SJCRH30 (cell line): ENCODE measurements at regions not wholly inside any gene's neighbourhood (a gene's known extent, or its start where the extent isn't known, plus 50 kb on each side); places are given as distances from the start of the nearest gene placed in this dataset.

Experiments
- DNase-seq, 2 experiments: peaks; one replicate each; pipeline ENCODE4 v3.0.0-alpha.2; 2015 to 2020
- H3K27ac ChIP-seq: fragments of 250-450 bp; sonication (Bioruptor Pico); 2 replicates; pipeline ENCODE4 v1.5.1; 2020; ENCODE audit warnings: mild to moderate bottlenecking, moderate library complexity
- H3K27me3 ChIP-seq: fragments of 250-450 bp; sonication (Bioruptor Pico); 2 replicates; pipeline ENCODE4 v1.5.1; 2020; ENCODE audit warnings: mild to moderate bottlenecking, moderate library complexity
- H3K36me3 ChIP-seq: fragments of 250-450 bp; sonication (Bioruptor Pico); 2 replicates; pipeline ENCODE4 v1.5.1; 2020; ENCODE audit warnings: mild to moderate bottlenecking, moderate library complexity
- H3K4me1 ChIP-seq: fragments of 250-450 bp; sonication (Bioruptor Pico); 2 replicates; pipeline ENCODE4 v1.5.1; 2020; ENCODE audit warnings: mild to moderate bottlenecking, moderate library complexity
- H3K4me3 ChIP-seq: fragments of 250-450 bp; sonication (Bioruptor Pico); 2 replicates; pipeline ENCODE4 v1.5.1; 2020; ENCODE audit warnings: mild to moderate bottlenecking, moderate library complexity
- H3K9me3 ChIP-seq: fragments of 250-450 bp; sonication (Bioruptor Pico); replicated peaks from 2 replicates; pipeline ENCODE4 v1.5.1; 2020; ENCODE audit warnings: mild to moderate bottlenecking, moderate library complexity

- no peak for DNase-seq
- H3K27ac ChIP-seq: no peak overlapping the region
- H3K9me3 ChIP-seq: no peaks in the 10 kb centered on the region
- H3K36me3 ChIP-seq: no peaks in the 10 kb centered on the region
- H3K27me3 ChIP-seq: no peaks in the 10 kb centered on the region
- H3K4me1 ChIP-seq: no peaks in the 10 kb centered on the region
- no peak overlapping the region for H3K4me3 ChIP-seq
Observed at GRCh38 chr16:5622234-5622884, 524.8 kb upstream of the EEF2KMT start.

DNA sequence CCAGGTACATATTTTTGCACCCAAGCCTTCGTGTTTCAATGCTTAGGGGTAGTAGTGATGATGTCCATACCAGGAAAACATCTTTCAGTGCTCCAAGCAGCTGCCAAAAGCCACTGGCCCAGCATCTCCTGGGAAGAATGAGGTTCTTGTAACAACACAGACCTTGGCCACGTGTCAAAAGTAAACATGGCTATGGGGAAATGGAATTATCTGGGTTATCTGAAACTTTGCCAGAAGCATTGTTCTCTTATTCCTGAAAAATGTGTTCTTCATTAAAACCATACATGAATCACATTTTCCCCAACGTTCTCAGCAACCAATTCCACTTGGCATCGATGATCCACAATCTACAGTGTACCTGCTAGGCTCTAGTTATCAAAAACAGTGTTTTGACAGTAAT lies 524.2 kb upstream of the EEF2KMT start:
- DNase-seq: no peak
- Histone ChIP-seq H3K27me3 (no peaks in the 10 kb centered on the region), H3K4me1 (no peaks in the 10 kb centered on the region), H3K9me3 (no peaks in the 10 kb centered on the region), H3K36me3 (no peaks in the 10 kb centered on the region), H3K4me3 (no peak overlapping the region), H3K27ac (no peak overlapping the region)

GRCh38 chr16:5619304-5619703 lies 521.7 kb upstream of the EEF2KMT start:
- no peak overlapping the region for H3K4me3 ChIP-seq
- H3K27ac ChIP-seq: no peak overlapping the region
- no peak for DNase-seq
- H3K36me3 ChIP-seq: no peaks in the 10 kb centered on the region
- peaks cover 4% of the 10 kb centered on the region; the same call in 1 of the 2 replicates for H3K27me3 ChIP-seq
- H3K4me1 ChIP-seq: no peaks in the 10 kb centered on the region
- H3K9me3 ChIP-seq: no peaks in the 10 kb centered on the region

DNA sequence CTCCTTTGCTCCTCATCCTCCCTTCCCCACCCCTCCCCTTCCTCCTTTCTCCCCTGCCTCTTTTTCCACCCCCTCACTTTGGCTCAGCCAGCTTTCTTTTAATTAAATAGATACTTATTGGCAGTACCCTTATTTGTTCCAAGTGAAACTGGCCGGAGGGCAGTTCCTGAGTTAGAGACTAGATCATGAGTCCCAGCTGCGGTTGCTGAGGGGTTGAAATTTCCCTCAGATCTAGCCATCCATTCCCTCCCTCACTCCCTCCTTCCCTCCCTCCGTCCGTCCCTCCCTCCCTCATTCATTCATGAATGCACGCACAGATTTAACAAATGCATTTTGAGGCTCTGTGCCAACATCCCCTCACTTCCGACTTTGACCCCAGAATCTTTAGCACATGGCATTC lies 519.2 kb upstream of the EEF2KMT start:
- H3K36me3 ChIP-seq: no peaks in the 10 kb centered on the region
- H3K4me3 ChIP-seq: no peak overlapping the region
- peaks cover 4% of the 10 kb centered on the region; the same call in 1 of the 2 replicates for H3K27me3 ChIP-seq
- DNase-seq: no peak
- no peaks in the 10 kb centered on the region for H3K9me3 ChIP-seq
- no peak overlapping the region for H3K27ac ChIP-seq
- H3K4me1 ChIP-seq: no peaks in the 10 kb centered on the region

- no peak overlapping the region for H3K27ac ChIP-seq
- H3K4me1 ChIP-seq: no peaks in the 10 kb centered on the region
- no peaks in the 10 kb centered on the region for H3K9me3 ChIP-seq
Observed at GRCh38 chr16:5615868-5616642, 518.5 kb upstream of the EEF2KMT start.

DNA sequence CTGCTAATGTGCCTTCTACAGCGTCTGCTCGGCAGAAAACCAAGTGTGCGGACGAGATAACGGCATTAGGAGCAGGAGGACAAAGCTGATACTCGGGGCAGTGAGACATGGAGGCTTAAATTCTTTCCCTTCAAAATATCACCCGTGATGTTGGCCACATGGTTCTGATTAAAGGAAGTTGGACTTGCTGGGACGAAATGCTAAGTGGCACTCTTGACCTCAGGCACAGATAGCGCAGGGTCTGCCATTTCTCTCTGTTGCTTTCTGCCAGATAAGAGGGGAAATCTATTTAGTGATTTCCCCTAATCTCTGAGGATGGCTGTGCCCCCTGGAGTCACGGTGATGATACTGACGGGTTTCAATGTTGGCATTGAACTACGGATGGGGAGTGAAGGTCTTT lies 509.6 kb upstream of the EEF2KMT start:
- Histone ChIP-seq H3K27me3 (no peaks in the 10 kb centered on the region), H3K9me3 (no peaks in the 10 kb centered on the region), H3K36me3 (no peaks in the 10 kb centered on the region), H3K4me3 (no peak overlapping the region), H3K4me1 (no peaks in the 10 kb centered on the region), H3K27ac (no peak overlapping the region)
- DNase-seq: no peak

More at GRCh38 chr16:5615868-5616642, 518.5 kb upstream of the EEF2KMT start:
- Histone ChIP-seq H3K4me3 (no peak overlapping the region), H3K36me3 (no peaks in the 10 kb centered on the region), H3K27me3 (peaks cover 4% of the 10 kb centered on the region; the same call in 1 of the 2 replicates)
- DNase-seq: peak; percentile 42 to 67

- DNase-seq: no peak
- Histone ChIP-seq H3K36me3 (no peaks in the 10 kb centered on the region), H3K27ac (no peak overlapping the region), H3K4me3 (no peak overlapping the region), H3K4me1 (no peaks in the 10 kb centered on the region), H3K27me3 (no peaks in the 10 kb centered on the region), H3K9me3 (no peaks in the 10 kb centered on the region)
Observed at GRCh38 chr16:5605404-5605803, 507.8 kb upstream of the EEF2KMT start.

DNA sequence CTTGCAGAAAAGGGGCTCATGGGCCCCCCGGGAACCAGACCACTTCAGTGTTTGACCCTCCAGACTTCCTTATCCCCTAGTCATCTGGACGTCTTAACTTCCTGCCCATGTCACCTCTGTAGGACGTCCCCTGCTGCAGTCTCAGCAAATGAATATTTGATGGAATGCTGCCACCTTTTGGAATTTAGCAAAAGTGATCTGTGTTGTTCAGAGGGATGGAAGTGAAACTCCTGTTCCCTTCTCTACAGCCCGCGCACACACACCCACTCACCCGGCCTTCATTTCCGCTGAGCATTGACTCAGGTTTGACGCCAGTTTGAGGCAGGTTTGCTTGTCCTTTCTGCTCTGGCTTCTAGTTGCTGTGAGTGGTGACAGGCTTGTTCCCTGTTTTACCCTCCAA lies 507.2 kb upstream of the EEF2KMT start:
- Histone ChIP-seq H3K27ac (no peak overlapping the region), H3K4me1 (no peaks in the 10 kb centered on the region), H3K36me3 (no peaks in the 10 kb centered on the region), H3K9me3 (no peaks in the 10 kb centered on the region), H3K4me3 (no peak overlapping the region), H3K27me3 (no peaks in the 10 kb centered on the region)
- DNase-seq: peak in 1 of 2 experiments; percentile 26

GRCh38 chr16:5603836-5604235 lies 506.2 kb upstream of the EEF2KMT start:
- H3K4me3 ChIP-seq: no peak overlapping the region
- H3K27me3 ChIP-seq: no peaks in the 10 kb centered on the region
- H3K4me1 ChIP-seq: no peaks in the 10 kb centered on the region
- H3K36me3 ChIP-seq: no peaks in the 10 kb centered on the region
- no peak for DNase-seq
- H3K27ac ChIP-seq: no peak overlapping the region
- no peaks in the 10 kb centered on the region for H3K9me3 ChIP-seq

GRCh38 chr16:5601957-5602356 lies 504.4 kb upstream of the EEF2KMT start:
- no peaks in the 10 kb centered on the region for H3K4me1 ChIP-seq
- no peaks in the 10 kb centered on the region for H3K9me3 ChIP-seq
- no peak overlapping the region for H3K27ac ChIP-seq

DNA sequence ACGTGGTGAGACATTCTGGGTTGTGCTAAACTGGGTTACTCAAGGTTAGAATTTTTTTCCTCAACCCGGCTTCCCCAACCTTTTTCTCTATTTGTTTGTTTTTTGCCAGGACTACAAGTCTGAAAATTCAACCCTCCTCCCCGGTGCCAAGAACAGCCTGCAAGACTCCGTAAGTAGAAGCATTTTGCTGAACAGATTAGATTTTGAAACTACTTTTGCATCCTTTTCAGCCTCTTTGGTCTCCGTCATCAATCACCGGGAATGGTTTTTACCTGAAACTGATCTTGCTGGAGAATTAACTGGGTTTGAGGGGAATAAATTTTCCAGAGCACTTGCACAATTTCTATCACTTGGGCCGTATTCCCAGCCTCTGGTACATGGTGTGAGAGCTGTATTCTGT lies 501.2 kb upstream of the EEF2KMT start:
- Histone ChIP-seq H3K4me3 (no peak overlapping the region), H3K27ac (no peak overlapping the region), H3K9me3 (no peaks in the 10 kb centered on the region), H3K4me1 (no peaks in the 10 kb centered on the region), H3K36me3 (no peaks in the 10 kb centered on the region), H3K27me3 (no peaks in the 10 kb centered on the region)
- no peak for DNase-seq

More at GRCh38 chr16:5601957-5602356, 504.4 kb upstream of the EEF2KMT start:
- DNase-seq: no peak
- Histone ChIP-seq H3K27me3 (no peaks in the 10 kb centered on the region), H3K4me3 (no peak overlapping the region), H3K36me3 (no peaks in the 10 kb centered on the region)

GRCh38 chr16:5595849-5596248 lies 498.3 kb upstream of the EEF2KMT start:
- DNase-seq: no peak
- H3K36me3 ChIP-seq: no peaks in the 10 kb centered on the region
- H3K4me3 ChIP-seq: no peak overlapping the region
- no peaks in the 10 kb centered on the region for H3K27me3 ChIP-seq
- H3K27ac ChIP-seq: no peak overlapping the region
- no peaks in the 10 kb centered on the region for H3K4me1 ChIP-seq
- H3K9me3 ChIP-seq: no peaks in the 10 kb centered on the region

DNA sequence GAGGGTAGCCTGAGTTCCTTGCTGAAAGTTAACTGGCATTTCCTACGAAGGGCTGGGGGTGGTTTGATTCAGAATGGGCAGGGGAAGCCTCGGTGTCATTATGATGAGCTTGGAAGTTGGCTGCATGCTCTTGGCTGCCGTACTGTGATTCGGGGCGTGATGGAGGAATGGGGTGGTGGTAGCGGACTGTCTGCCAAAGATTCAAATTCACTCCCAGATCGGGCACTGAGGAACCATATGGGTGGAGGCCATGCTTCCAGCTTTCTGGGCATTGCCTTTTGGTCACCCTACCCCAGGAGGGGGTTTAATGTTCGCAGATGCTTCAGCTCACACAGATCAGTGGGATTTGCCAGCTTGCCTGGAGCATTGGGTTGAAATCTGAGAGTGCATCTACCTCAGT lies 492.8 kb upstream of the EEF2KMT start:
- Histone ChIP-seq H3K36me3 (no peaks in the 10 kb centered on the region), H3K27ac (no peak overlapping the region), H3K4me3 (no peak overlapping the region)

DNA sequence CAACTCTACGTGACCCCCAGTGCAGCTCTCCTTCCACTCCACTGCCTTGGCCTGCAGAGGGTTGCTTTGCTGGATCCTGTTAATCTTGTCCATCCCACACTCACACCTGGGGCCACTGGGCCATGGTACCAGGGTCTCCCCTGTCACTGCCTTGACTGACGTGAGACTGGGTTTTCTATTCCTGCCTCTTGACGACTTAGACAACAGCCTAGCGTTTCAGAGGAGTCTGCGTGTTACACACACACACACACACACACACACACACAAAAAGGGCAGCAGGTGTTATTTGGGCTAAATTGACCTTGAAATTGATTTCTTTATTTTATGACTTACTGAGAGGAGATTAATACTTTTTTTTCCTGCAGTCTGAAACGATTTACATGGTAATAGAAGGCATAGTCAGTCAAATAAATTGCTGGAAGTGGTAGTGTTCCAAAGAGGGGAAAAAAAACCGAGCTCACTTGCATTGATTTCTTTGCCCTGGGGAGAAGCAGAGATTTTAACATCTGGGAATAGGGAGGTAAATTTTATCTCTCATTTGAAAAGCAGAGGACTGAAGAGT lies 492.3 kb upstream of the EEF2KMT start:
- H3K36me3 ChIP-seq: no peaks in the 10 kb centered on the region

More for the DNA sequence above, 492.8 kb upstream of the EEF2KMT start:
- DNase-seq: no peak
- Histone ChIP-seq H3K9me3 (no peaks in the 10 kb centered on the region), H3K4me1 (no peaks in the 10 kb centered on the region), H3K27me3 (no peaks in the 10 kb centered on the region)

GRCh38 chr16:5584109-5584508 lies 486.5 kb upstream of the EEF2KMT start:
- no peaks in the 10 kb centered on the region for H3K36me3 ChIP-seq
- no peaks in the 10 kb centered on the region for H3K4me1 ChIP-seq

More for the DNA sequence above, 492.3 kb upstream of the EEF2KMT start:
- no peak overlapping the region for H3K27ac ChIP-seq
- H3K9me3 ChIP-seq: no peaks in the 10 kb centered on the region
- no peaks in the 10 kb centered on the region for H3K27me3 ChIP-seq
- H3K4me3 ChIP-seq: no peak overlapping the region
- DNase-seq: no peak
- H3K4me1 ChIP-seq: no peaks in the 10 kb centered on the region

More at GRCh38 chr16:5584109-5584508, 486.5 kb upstream of the EEF2KMT start:
- H3K27me3 ChIP-seq: no peaks in the 10 kb centered on the region
- H3K4me3 ChIP-seq: no peak overlapping the region
- no peaks in the 10 kb centered on the region for H3K9me3 ChIP-seq
- no peak for DNase-seq
- no peak overlapping the region for H3K27ac ChIP-seq
